ENCODE measurements at regions not wholly inside any gene's neighbourhood (a gene's known extent, or its start where the extent isn't known, plus 50 kb on each side); places are given as distances from the start of the nearest gene placed in this dataset.
"Not testable (repeated sequence)": the region's sequence is repeated elsewhere in the genome, so short reads cannot be mapped to it uniquely, and the experiment has no call there.

DNA sequence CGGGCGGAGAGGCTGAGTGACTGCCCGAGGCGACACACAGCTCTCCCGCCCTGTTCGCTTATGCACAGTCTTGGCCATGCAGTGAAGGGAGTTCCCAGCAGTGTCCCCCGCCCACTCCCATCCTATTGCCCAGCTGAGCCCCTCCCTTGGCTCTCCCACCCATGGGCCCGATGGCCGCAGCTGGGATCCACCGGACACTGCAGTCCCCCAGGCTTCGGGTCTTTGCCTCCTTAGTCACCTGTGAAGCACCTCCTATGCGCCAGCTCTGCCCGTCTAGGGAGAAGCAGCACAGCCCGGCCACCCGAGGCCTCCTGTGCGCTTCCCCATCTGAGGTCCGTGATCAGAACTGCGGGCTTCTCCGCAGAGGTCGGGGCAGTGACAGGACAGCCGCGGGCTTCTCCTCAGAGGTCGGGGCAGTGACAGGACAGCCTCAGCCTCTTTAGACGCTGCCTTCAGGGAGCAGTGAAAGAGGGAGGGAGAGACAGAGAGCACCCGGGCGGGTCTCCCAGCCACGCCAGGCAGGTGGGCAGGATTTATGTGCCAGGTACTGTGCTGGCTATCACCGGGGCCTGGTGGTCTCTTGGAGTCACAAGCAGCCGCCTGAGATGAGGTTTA is 143.1 kb downstream of the LAT start:
- not testable (repeated sequence) for TF ChIP-seq POLR2A (IDR thresholded peaks at IDR 0.05)
- TF ChIP-seq, protein P1, sequence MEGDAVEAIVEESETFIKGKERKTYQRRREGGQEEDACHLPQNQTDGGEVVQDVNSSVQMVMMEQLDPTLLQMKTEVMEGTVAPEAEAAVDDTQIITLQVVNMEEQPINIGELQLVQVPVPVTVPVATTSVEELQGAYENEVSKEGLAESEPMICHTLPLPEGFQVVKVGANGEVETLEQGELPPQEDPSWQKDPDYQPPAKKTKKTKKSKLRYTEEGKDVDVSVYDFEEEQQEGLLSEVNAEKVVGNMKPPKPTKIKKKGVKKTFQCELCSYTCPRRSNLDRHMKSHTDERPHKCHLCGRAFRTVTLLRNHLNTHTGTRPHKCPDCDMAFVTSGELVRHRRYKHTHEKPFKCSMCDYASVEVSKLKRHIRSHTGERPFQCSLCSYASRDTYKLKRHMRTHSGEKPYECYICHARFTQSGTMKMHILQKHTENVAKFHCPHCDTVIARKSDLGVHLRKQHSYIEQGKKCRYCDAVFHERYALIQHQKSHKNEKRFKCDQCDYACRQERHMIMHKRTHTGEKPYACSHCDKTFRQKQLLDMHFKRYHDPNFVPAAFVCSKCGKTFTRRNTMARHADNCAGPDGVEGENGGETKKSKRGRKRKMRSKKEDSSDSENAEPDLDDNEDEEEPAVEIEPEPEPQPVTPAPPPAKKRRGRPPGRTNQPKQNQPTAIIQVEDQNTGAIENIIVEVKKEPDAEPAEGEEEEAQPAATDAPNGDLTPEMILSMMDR (IDR thresholded peaks at IDR 0.05), result not testable (repeated sequence)
